Right lobe of liver (tissue), 6 donors: ENCODE measurements at regions not wholly inside any gene's neighbourhood (a gene's known extent, or its start where the extent isn't known, plus 50 kb on each side); places are given as distances from the start of the nearest gene placed in this dataset.
A peak's percentile ranks its signal among the peaks of the same experiment; 100 is the strongest.

Experiments
- ATAC-seq, 4 donors: fragments of 200-7000 bp; cut with Tn5 transposase; one replicate each; pipeline ENCODE4 v1.9.1; 2020; ENCODE audit warnings: mild to moderate bottlenecking in 4 of 4, moderate library complexity in 4 of 4
- DNase-seq, 3 donors: peaks; one replicate each; pipeline ENCODE4 v3.0.0-alpha.2; 2020
- H3K27ac ChIP-seq, 3 donors: fragments of 200-600 bp; one replicate each; pipeline ENCODE4 v1.8.0; 2022
- H3K27me3 ChIP-seq, 2 donors: fragments of 200-600 bp; one replicate each; pipeline ENCODE4 v1.8.0; 2022
- H3K36me3 ChIP-seq, 4 donors: fragments of 200-600 bp; sonication (generic) in 1 of 4; one replicate each; pipeline versions ENCODE4 v1.5.1 to v1.8.0; 2017 to 2022; ENCODE audit warnings: control low read depth in 1 of 4
- H3K4me1 ChIP-seq, 4 donors: fragments of 200-600 bp; sonication (generic) in 1 of 4; one replicate each; pipeline versions ENCODE4 v1.5.1 to v1.8.0; 2017 to 2022; ENCODE audit warnings: control low read depth in 1 of 4
- H3K4me3 ChIP-seq, 3 donors: fragments of 200-600 bp; one replicate each; pipeline ENCODE4 v1.8.0; 2022
- H3K9me3 ChIP-seq, 4 donors: fragments of 200-600 bp; sonication (generic) in 1 of 4; one replicate each; pipeline versions ENCODE4 v1.5.1 to v1.8.0; 2017 to 2022; ENCODE audit warnings: control low read depth in 1 of 4
- POLR2A ChIP-seq: fragments of 450-650 bp; IDR thresholded peaks from one replicate; pipeline ENCODE4 v1.6.1; 2017; ENCODE audit warnings: antibody characterized with exemption, mild to moderate bottlenecking
- WGBS: methylation state at CpG from one replicate; pipeline ENCODE4 v1.1.6; 2018; ENCODE audit warnings: low coverage, low lambda C conversion rate; ENCODE audit not compliant: insufficient coverage; ENCODE audit errors: missing lambda C conversion rate; 5-methylcytosine and 5-hydroxymethylcytosine counted together
- intact Hi-C, 2 donors: fragments of 100-400 bp; cut with DNase I; formaldehyde crosslinking; loops; one replicate each; pipeline versions ENCODE4 v1.11.2 to v1.14.1; 2022
- TF ChIP-seq, protein P1 (sequence below), 4 donors: fragments of 200-600 bp in 3 of 4; fragments of 450-650 bp in 1 of 4; IDR thresholded peaks; one replicate each; pipeline versions ENCODE4 v1.5.1 to v1.8.0; 2016 to 2022; ENCODE audit warnings: antibody characterized with exemption in 4 of 4, mild to moderate bottlenecking in 2 of 4
- donor health status: DM: no; HTN: yes; CAD: no.
- donor health status: DM: no; HTN: no; CAD: no.
- donor health status: DM: no; HTN: no; CAD: no.
- donor health status: DM: no; HTN: yes; CAD: no.
- donor health status: DM: no; HTN: yes; CAD: no.

GRCh38 chr3:176946202-176946601, 251.1 kb downstream of the TBL1XR1 start:
- TF ChIP-seq, protein P1, sequence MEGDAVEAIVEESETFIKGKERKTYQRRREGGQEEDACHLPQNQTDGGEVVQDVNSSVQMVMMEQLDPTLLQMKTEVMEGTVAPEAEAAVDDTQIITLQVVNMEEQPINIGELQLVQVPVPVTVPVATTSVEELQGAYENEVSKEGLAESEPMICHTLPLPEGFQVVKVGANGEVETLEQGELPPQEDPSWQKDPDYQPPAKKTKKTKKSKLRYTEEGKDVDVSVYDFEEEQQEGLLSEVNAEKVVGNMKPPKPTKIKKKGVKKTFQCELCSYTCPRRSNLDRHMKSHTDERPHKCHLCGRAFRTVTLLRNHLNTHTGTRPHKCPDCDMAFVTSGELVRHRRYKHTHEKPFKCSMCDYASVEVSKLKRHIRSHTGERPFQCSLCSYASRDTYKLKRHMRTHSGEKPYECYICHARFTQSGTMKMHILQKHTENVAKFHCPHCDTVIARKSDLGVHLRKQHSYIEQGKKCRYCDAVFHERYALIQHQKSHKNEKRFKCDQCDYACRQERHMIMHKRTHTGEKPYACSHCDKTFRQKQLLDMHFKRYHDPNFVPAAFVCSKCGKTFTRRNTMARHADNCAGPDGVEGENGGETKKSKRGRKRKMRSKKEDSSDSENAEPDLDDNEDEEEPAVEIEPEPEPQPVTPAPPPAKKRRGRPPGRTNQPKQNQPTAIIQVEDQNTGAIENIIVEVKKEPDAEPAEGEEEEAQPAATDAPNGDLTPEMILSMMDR (IDR thresholded peaks at IDR 0.05): no peak
- TF ChIP-seq POLR2A: no peak
- Histone ChIP-seq H3K27ac (no peak overlapping the region), H3K9me3 (no peaks in the 10 kb centered on the region), H3K4me1 (no peaks in the 10 kb centered on the region), H3K4me3 (no peak overlapping the region), H3K27me3 (no peaks in the 10 kb centered on the region), H3K36me3 (no peaks in the 10 kb centered on the region)
- 84% methylated on average over 5 of the region's 9 CpGs for WGBS
- intact Hi-C loops: no loop called here
- ATAC-seq (no peak), DNase-seq (no peak)

- Histone ChIP-seq H3K27ac (no peak overlapping the region), H3K4me1 (no peaks in the 10 kb centered on the region), H3K4me3 (no peak overlapping the region), H3K9me3 (no peaks in the 10 kb centered on the region), H3K27me3 (no peaks in the 10 kb centered on the region), H3K36me3 (no peaks in the 10 kb centered on the region)
- intact Hi-C loops: no loop called here
- TF ChIP-seq, protein P1 (IDR thresholded peaks at IDR 0.05): no peak
- TF ChIP-seq POLR2A: no peak
- WGBS: 53% methylated on average over 1 of the region's 1 CpG
- ATAC-seq (no peak), DNase-seq (no peak)
Observed at GRCh38 chr3:176942305-176942704, 255.0 kb downstream of the TBL1XR1 start.

DNA sequence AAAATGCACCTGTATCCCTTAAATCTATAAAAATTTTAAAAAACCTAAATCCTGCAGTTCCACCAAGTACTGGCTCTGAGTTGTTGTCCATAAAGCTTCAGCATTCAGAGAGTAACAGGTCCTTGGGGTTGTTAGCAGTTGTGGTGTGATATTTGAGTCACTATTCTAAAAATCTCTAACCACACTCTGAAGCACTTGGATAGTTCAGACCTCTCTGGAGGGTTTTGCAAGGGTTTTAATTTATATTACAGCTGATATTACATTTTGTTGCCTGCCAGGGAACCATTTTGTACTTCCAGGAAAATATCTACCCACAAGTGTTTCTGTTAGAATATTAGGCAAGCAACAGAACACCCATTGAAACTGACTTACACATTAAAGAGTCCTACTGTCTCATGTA, 255.6 kb downstream of the TBL1XR1 start:
- no peaks in the 10 kb centered on the region for H3K36me3 ChIP-seq
- no peak overlapping the region for H3K4me3 ChIP-seq
- DNase-seq: no peak
- intact Hi-C loops: no loop called here
- H3K27me3 ChIP-seq: no peaks in the 10 kb centered on the region
- no peak overlapping the region for H3K27ac ChIP-seq
- TF ChIP-seq POLR2A: no peak
- TF ChIP-seq, protein P1 (IDR thresholded peaks at IDR 0.05): no peak
- no peaks in the 10 kb centered on the region for H3K9me3 ChIP-seq
- no peak for ATAC-seq
- H3K4me1 ChIP-seq: no peaks in the 10 kb centered on the region

GRCh38 chr3:176939022-176939817, 258.1 kb downstream of the TBL1XR1 start:
- no peak for TF ChIP-seq POLR2A
- TF ChIP-seq, protein P1 (IDR thresholded peaks at IDR 0.05): peak; percentile 78 to 94 (median 85)
- DNase-seq: peak in 1 of 3 donors; percentile 52

More at GRCh38 chr3:176939022-176939817, 258.1 kb downstream of the TBL1XR1 start:
- WGBS: 13% methylated on average over 10 of the region's 10 CpGs
- Histone ChIP-seq H3K9me3 (no peaks in the 10 kb centered on the region), H3K27ac (no peak overlapping the region), H3K36me3 (no peaks in the 10 kb centered on the region), H3K4me3 (no peak overlapping the region), H3K27me3 (no peaks in the 10 kb centered on the region), H3K4me1 (peaks cover 0 to 7% (median 0%) of the 10 kb centered on the region in 4 donors)
- intact Hi-C loops: no loop called here
- ATAC-seq: peak; percentile 96 to 99 (median 98)
